ENCODE measurements at regions not wholly inside any gene's neighbourhood (a gene's known extent, or its start where the extent isn't known, plus 50 kb on each side); places are given as distances from the start of the nearest gene placed in this dataset.
"Not testable (repeated sequence)": the region's sequence is repeated elsewhere in the genome, so short reads cannot be mapped to it uniquely, and the experiment has no call there.

GRCh38 chr13:42373048-42373812 lies 101.3 kb downstream of the AKAP11 start:
- DNase-seq = no peak

GRCh38 chr13:42375663-42376062 lies 103.7 kb downstream of the AKAP11 start:
- no peak for DNase-seq

GRCh38 chr13:42377640-42378382 lies 105.9 kb downstream of the AKAP11 start:
- peak; percentile 38 for DNase-seq

GRCh38 chr13:42378383-42378780 lies 106.4 kb downstream of the AKAP11 start:
- no peak for DNase-seq

GRCh38 chr13:42379241-42379640 lies 107.3 kb downstream of the AKAP11 start:
- DNase-seq = no peak

GRCh38 chr13:42380420-42381164 lies 108.6 kb downstream of the AKAP11 start:
- no peak for DNase-seq

GRCh38 chr13:42381165-42381425 lies 109.1 kb downstream of the AKAP11 start:
- no peak for DNase-seq

- not testable (repeated sequence) for DNase-seq
Measured at GRCh38 chr13:42381426-42381825, 109.5 kb downstream of the AKAP11 start.

- DNase-seq = no peak
Measured at GRCh38 chr13:42383025-42383424, 111.1 kb downstream of the AKAP11 start.

- no peak for DNase-seq
Measured at GRCh38 chr13:42384265-42384664, 112.3 kb downstream of the AKAP11 start.

GRCh38 chr13:42388326-42388725 lies 116.4 kb downstream of the AKAP11 start:
- DNase-seq = no peak

GRCh38 chr13:42389041-42389440 lies 117.1 kb downstream of the AKAP11 start:
- DNase-seq = no peak

GRCh38 chr13:42392180-42392579 lies 120.2 kb downstream of the AKAP11 start:
- DNase-seq = no peak

- DNase-seq = no peak
Measured at GRCh38 chr13:42392716-42393572, 121.0 kb downstream of the AKAP11 start.

- no peak for DNase-seq
Measured at GRCh38 chr13:42393573-42394360, 121.8 kb downstream of the AKAP11 start.

- no peak for DNase-seq
Measured at GRCh38 chr13:42394361-42394708, 122.4 kb downstream of the AKAP11 start.

GRCh38 chr13:42394711-42395085 lies 122.7 kb downstream of the AKAP11 start:
- no peak for DNase-seq

- DNase-seq = no peak
Measured at GRCh38 chr13:42395086-42395821, 123.3 kb downstream of the AKAP11 start.

- DNase-seq = no peak
Measured at GRCh38 chr13:42396501-42396900, 124.5 kb downstream of the AKAP11 start.

GRCh38 chr13:42396901-42397655 lies 125.1 kb downstream of the AKAP11 start:
- DNase-seq = no peak

- no peak for DNase-seq
Measured at GRCh38 chr13:42398533-42398932, 126.6 kb downstream of the AKAP11 start.
